K562 (cell line): ENCODE measurements at regions not wholly inside any gene's neighbourhood (a gene's known extent, or its start where the extent isn't known, plus 50 kb on each side); places are given as distances from the start of the nearest gene placed in this dataset.

Experiments used
- ATAC-seq: fragments of 200-7000 bp; cut with Tn5 transposase; 3 replicates; pipeline ENCODE4 v1.9.1; 2020; ENCODE audit warnings: moderate library complexity
- BruUV-seq: library from RNA; stranded (reverse); fragments of 400-500 nt; replicated peaks from 2 replicates; lab custom pipeline; 2021; lab: Mats Ljungman, UMichigan
- CTCF ChIA-PET: fragments of 300-600 bp; formaldehyde crosslinking; extraction: SDS; loops from one replicate; lab custom pipeline; 2021; ENCODE audit warnings: low intra/inter-chr PET ratio; lab: Yijun Ruan, JAX
- POLR2A ChIA-PET: fragments of 300-600, 350-650 bp; sonication (Branson Sonifier 250); formaldehyde crosslinking; extraction: SDS; loops from one replicate; lab custom pipeline; 2021; ENCODE audit warnings: antibody characterized with exemption, inconsistent platforms; lab: Yijun Ruan, JAX
- DNase-seq, 4 experiments: peaks; one replicate each; pipeline versions ENCODE4 v3.0.0 to v3.0.0-alpha.2; 2011 to 2018; ENCODE audit warnings: low spot score in 3 of 4, mixed read lengths in 3 of 4; ENCODE audit errors: extremely low read depth in 1 of 4
- FAIRE-seq: peaks from 2 replicates; lab custom pipeline; 2011; peaks lifted over from hg19 to GRCh38; lab: Jason Lieb, UNC
- H2AFZ ChIP-seq: 2 replicates; pipeline ENCODE4 v1.6.0; 2011; ENCODE audit warnings: low read depth, low read length, control low read depth, inconsistent platforms
- H3K27ac ChIP-seq: fragments of 200-600 bp; 3 replicates; pipeline ENCODE4 v1.8.0; 2011; ENCODE audit warnings: low read depth, mild to moderate bottlenecking, control low read depth, inconsistent platforms, low read length, moderate library complexity, mixed read lengths; ENCODE audit errors: extremely low read depth
- H3K27me3 ChIP-seq, 2 experiments: fragments of 300-600 bp in 1 of 2; 2 replicates in 1 of 2; 3 replicates in 1 of 2; pipeline versions ENCODE4 v1.6.0 to v1.8.0; 2011; ENCODE audit warnings: inconsistent platforms in 2 of 2, low read length in 2 of 2, mild to moderate bottlenecking in 1 of 2, mixed read lengths in 1 of 2, moderate library complexity in 1 of 2; ENCODE audit not compliant: control insufficient read depth in 2 of 2, insufficient read depth in 2 of 2
- H3K36me3 ChIP-seq: fragments of 300-600 bp; 3 replicates; pipeline ENCODE4 v1.8.0; 2011; ENCODE audit warnings: mild to moderate bottlenecking, low read length, inconsistent platforms; ENCODE audit not compliant: control insufficient read depth, insufficient read depth
- H3K4me1 ChIP-seq, 2 experiments: fragments of 200-600 bp in 1 of 2; replicated peaks in 1 of 2; 2 replicates in 1 of 2; 3 replicates in 1 of 2; pipeline versions ENCODE4 v1.5.1 to v1.8.0; 2011; ENCODE audit warnings: inconsistent platforms in 2 of 2, low read length in 2 of 2, mild to moderate bottlenecking in 1 of 2, mixed read lengths in 1 of 2, moderate library complexity in 1 of 2; ENCODE audit not compliant: control insufficient read depth in 2 of 2, insufficient read depth in 2 of 2
- H3K4me2 ChIP-seq: 2 replicates; pipeline ENCODE4 v1.6.1; 2011; ENCODE audit warnings: low read length, control low read depth, inconsistent platforms, mixed read lengths; ENCODE audit not compliant: insufficient read depth
- H3K4me3 ChIP-seq: fragments of 200-600 bp; sonication (generic), shearing (Covaris generic); 2 replicates; pipeline ENCODE4 v1.5.1; 2016; ENCODE audit warnings: control low read depth, inconsistent platforms
- H3K79me2 ChIP-seq: fragments of 200-600 bp; 3 replicates; pipeline ENCODE4 v1.8.0; 2011; ENCODE audit warnings: low read length, inconsistent platforms; ENCODE audit not compliant: control insufficient read depth, insufficient read depth
- H3K9ac ChIP-seq, 2 experiments: 2 replicates each; pipeline versions ENCODE4 v1.6.0 to v1.6.1; 2011; ENCODE audit warnings: low read depth in 2 of 2, low read length in 2 of 2, control low read depth in 1 of 2, inconsistent platforms in 1 of 2, mild to moderate bottlenecking in 1 of 2, mixed read lengths in 1 of 2; ENCODE audit not compliant: insufficient read depth in 1 of 2
- H3K9me1 ChIP-seq: one replicate; pipeline ENCODE4 v1.6.0; 2011; ENCODE audit warnings: inconsistent platforms, mild to moderate bottlenecking, low read length, moderate library complexity; ENCODE audit not compliant: control insufficient read depth, insufficient read depth
- H3K9me3 ChIP-seq: replicated peaks from 2 replicates; pipeline ENCODE4 v1.5.1; 2011; ENCODE audit warnings: low read depth, low read length, inconsistent platforms; ENCODE audit not compliant: control insufficient read depth, insufficient read depth
- H4K20me1 ChIP-seq: replicated peaks from 2 replicates; pipeline ENCODE4 v1.6.1; 2011; ENCODE audit warnings: low read length, inconsistent platforms, mixed read lengths; ENCODE audit not compliant: control insufficient read depth, insufficient read depth
- COPS2 ChIP-seq: fragments of 450-650 bp; conservative IDR thresholded peaks from 2 replicates; pipeline ENCODE4 v1.6.1; 2016; ENCODE audit warnings: mild to moderate bottlenecking, moderate library complexity
- E2F8 ChIP-seq: fragments of 450-650 bp; IDR thresholded peaks from 2 replicates; pipeline ENCODE4 v1.7.1; 2018; ENCODE audit warnings: mild to moderate bottlenecking, low read depth; ENCODE audit not compliant: partially characterized antibody
- FOXJ3 ChIP-seq: sonication (generic); formaldehyde crosslinking; IDR thresholded peaks from 2 replicates; pipeline ENCODE4 v1.4.0; 2020; ENCODE audit warnings: mild to moderate bottlenecking, missing genetic modification reagents
- L3MBTL2 ChIP-seq: fragments of 450-650 bp; IDR thresholded peaks from 2 replicates; pipeline ENCODE4 v1.6.1; 2016; ENCODE audit warnings: mild to moderate bottlenecking, moderate library complexity
- MECOM ChIP-seq: fragments of 250-450 bp; sonication (Bioruptor Pico); IDR thresholded peaks from 2 replicates; pipeline ENCODE4 v1.8.0; 2022; ENCODE audit warnings: inconsistent platforms
- NFE2L1 ChIP-seq: fragments of 450-650 bp; IDR thresholded peaks from 2 replicates; pipeline ENCODE4 v1.6.1; 2016; ENCODE audit warnings: missing genetic modification characterization, low read depth, mild to moderate bottlenecking, missing compliant biosample characterization, moderate library complexity, borderline replicate concordance
- PTTG1 ChIP-seq: fragments of 450-650 bp; IDR thresholded peaks from 2 replicates; pipeline ENCODE4 v1.6.1; 2016; ENCODE audit warnings: low read depth, mild to moderate bottlenecking, missing genetic modification characterization, missing compliant biosample characterization
- RBM34 ChIP-seq: fragments of 200-400 bp; formaldehyde crosslinking; IDR thresholded peaks from 2 replicates; pipeline ENCODE4 v1.6.1; 2018; ENCODE audit warnings: low read length, borderline replicate concordance; ENCODE audit not compliant: insufficient read depth
- ZKSCAN3 ChIP-seq: fragments of 250-450 bp; sonication (Bioruptor Pico); IDR thresholded peaks from 2 replicates; pipeline ENCODE4 v1.4.0; 2020
- ZNF3 ChIP-seq: fragments of 250-450 bp; sonication (Bioruptor Pico); IDR thresholded peaks from 2 replicates; pipeline ENCODE4 v1.5.0; 2021; ENCODE audit warnings: mild to moderate bottlenecking, moderate library complexity
- ZNF551 ChIP-seq: fragments of 250-450 bp; sonication (Bioruptor Pico); IDR thresholded peaks from 2 replicates; pipeline ENCODE4 v1.5.0; 2021; ENCODE audit warnings: mild to moderate bottlenecking, moderate library complexity
- WGBS: fragments of 100-300 bp; shearing (Covaris generic); methylation state at CpG from one replicate; pipeline ENCODE4 v1.1.6; 2016; ENCODE audit warnings: low coverage, mixed read lengths; ENCODE audit not compliant: insufficient coverage; ENCODE audit errors: missing lambda C conversion rate; 5-methylcytosine and 5-hydroxymethylcytosine counted together
- in situ Hi-C: fragments of 300-500 bp; cut with MboI; formaldehyde crosslinking; loops from 4 replicates; pipeline ENCODE4 v1.15.0; 2018; ENCODE audit warnings: inconsistent platforms, mixed read lengths
- intact Hi-C: fragments of 100-400 bp; cut with micrococcal nuclease; formaldehyde crosslinking; loops from 2 replicates; pipeline ENCODE4 v1.14.2; 2022

- no peak for DNase-seq
- TF ChIP-seq FOXJ3 (CRISPR knock-in tag) (no peak), COPS2 (no peak), NFE2L1 (tag) (no peak), PTTG1 (tag) (no peak), E2F8 (no peak), MECOM (no peak), ZNF551 (CRISPR knock-in tag) (no peak), RBM34 (no peak), ZNF3 (no peak), L3MBTL2 (no peak), ZKSCAN3 (no peak)
- no peak for ATAC-seq
- Histone ChIP-seq H3K9ac (no peak overlapping the region), H3K27ac (no peak overlapping the region), H4K20me1 (0 out of 2 replicates have a peak, but pooled peaks cover 2% of the 10 kb centered on the region), H3K9me3 (no peaks in the 10 kb centered on the region), H3K79me2 (no peaks in the 10 kb centered on the region), H2AFZ (no peak overlapping the region), H3K4me3 (no peak overlapping the region), H3K4me1 (no peaks in the 10 kb centered on the region), H3K36me3 (no peaks in the 10 kb centered on the region), H3K4me2 (no peak overlapping the region), H3K27me3 (0 out of 5 replicates have a peak, but pooled peaks cover 0 to 2% of the 10 kb centered on the region in 2 experiments), H3K9me1 (no peaks in the 10 kb centered on the region)
- in situ Hi-C loops = no loop called here
- no peak for FAIRE-seq
- ChIA-PET CTCF (no interaction called here), POLR2A (no interaction called here)
- intact Hi-C loops = no loop called here
- 0% methylated on average over 4 of the region's 4 CpGs for WGBS
- no TSS peak for BruUV-seq
Observed at GRCh38 chr15:69973880-69974279, 123.8 kb downstream of the TLE3 start.
